A673 (cell line): ENCODE measurements at regions not wholly inside any gene's neighbourhood (a gene's known extent, or its start where the extent isn't known, plus 50 kb on each side); places are given as distances from the start of the nearest gene placed in this dataset.

Experiments
- BruUV-seq: library from RNA; stranded (reverse); fragments of 400-500 nt; replicated peaks from 2 replicates; lab custom pipeline; 2021; lab: Mats Ljungman, UMichigan
- CTCF ChIA-PET: fragments of 300-600 bp; sonication (Branson Sonifier 250); formaldehyde crosslinking; loops from one replicate; lab custom pipeline; 2022; ENCODE audit warnings: antibody characterized with exemption; lab: Charles Lee
- POLR2A ChIA-PET: fragments of 300-600 bp; sonication (Branson Sonifier 250); formaldehyde crosslinking; loops from one replicate; lab custom pipeline; 2022; ENCODE audit warnings: antibody characterized with exemption; ENCODE audit not compliant: low non-redundant PET; lab: Charles Lee
- DNase-seq: peaks from one replicate; pipeline ENCODE4 v3.0.0-alpha.2; 2015; ENCODE audit warnings: low spot score
- H3K27ac ChIP-seq: fragments of 200-600 bp; sonication (generic); 2 replicates; pipeline ENCODE4 v1.5.1; 2016; ENCODE audit warnings: mixed run types, low read depth, mild to moderate bottlenecking, mixed read lengths, antibody characterized with exemption, low read length; ENCODE audit not compliant: poor library complexity, severe bottlenecking
- H3K27me3 ChIP-seq: fragments of 200-600 bp; sonication (generic); replicated peaks from 2 replicates; pipeline ENCODE4 v1.6.1; 2017; ENCODE audit warnings: mixed run types, low read depth, mild to moderate bottlenecking, mixed read lengths, antibody characterized with exemption, low read length; ENCODE audit not compliant: insufficient read depth, poor library complexity
- H3K36me3 ChIP-seq: fragments of 200-600 bp; sonication (generic); 2 replicates; pipeline ENCODE4 v1.6.1; 2016; ENCODE audit warnings: mixed run types, mild to moderate bottlenecking, mixed read lengths, antibody characterized with exemption, low read length; ENCODE audit not compliant: insufficient read depth, poor library complexity, severe bottlenecking
- H3K4me1 ChIP-seq: fragments of 200-600 bp; sonication (generic); 2 replicates; pipeline ENCODE4 v1.6.1; 2017; ENCODE audit warnings: mixed run types, mild to moderate bottlenecking, mixed read lengths, antibody characterized with exemption, low read length; ENCODE audit not compliant: insufficient read depth, poor library complexity, severe bottlenecking
- H3K4me3 ChIP-seq: fragments of 200-600 bp; sonication (generic); 2 replicates; pipeline ENCODE4 v1.5.1; 2016; ENCODE audit warnings: low read depth, mixed run types, mild to moderate bottlenecking, mixed read lengths, low read length; ENCODE audit not compliant: poor library complexity, severe bottlenecking
- H3K9me3 ChIP-seq: fragments of 200-600 bp; sonication (generic); 2 replicates; pipeline ENCODE4 v1.6.1; 2016; ENCODE audit warnings: mixed run types, low read depth, mild to moderate bottlenecking, mixed read lengths, antibody characterized with exemption, low read length; ENCODE audit not compliant: poor library complexity, severe bottlenecking
- CTCF ChIP-seq: fragments of 300-800, 200-600 bp; sonication (generic); conservative IDR thresholded peaks from 2 replicates; pipeline ENCODE4 v1.5.1; 2017; ENCODE audit warnings: low read depth, mild to moderate bottlenecking, antibody characterized with exemption, low read length, moderate library complexity, mixed read lengths
- EZH2 ChIP-seq: fragments of 200-600 bp; sonication (generic); IDR thresholded peaks from 2 replicates; pipeline ENCODE4 v1.6.1; 2017; ENCODE audit warnings: borderline replicate concordance, low read depth, mild to moderate bottlenecking, mixed read lengths, antibody characterized with exemption, low read length; ENCODE audit not compliant: poor library complexity, severe bottlenecking
- intact Hi-C: fragments of 100-400 bp; cut with micrococcal nuclease; formaldehyde crosslinking; loops from one replicate; pipeline ENCODE4 v1.10.0; 2022; ENCODE audit not compliant: unreplicated experiment

DNA sequence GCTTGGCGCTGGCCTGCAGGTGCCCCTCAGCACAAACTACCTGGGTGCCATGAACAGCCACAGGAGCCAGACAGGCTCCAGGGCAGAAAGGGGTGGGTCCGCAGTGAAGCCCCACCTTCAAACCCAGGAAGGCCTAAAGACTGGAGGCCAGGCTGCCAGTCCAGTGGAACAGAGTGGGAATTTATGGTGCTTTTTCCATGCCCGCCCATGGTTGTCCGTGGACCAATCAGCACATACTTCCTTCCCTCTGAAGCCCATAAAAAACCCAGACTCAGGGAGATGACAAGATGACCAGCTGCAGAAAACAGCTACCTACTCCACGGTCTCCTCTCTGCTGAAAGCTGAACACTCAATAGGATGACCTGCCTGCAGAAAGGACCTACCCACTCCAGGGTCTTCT lies 275.4 kb upstream of the ADRA1B start:
- H3K27ac ChIP-seq, result no peak overlapping the region
- no peaks in the 10 kb centered on the region for H3K36me3 ChIP-seq
- no peak overlapping the region for H3K4me3 ChIP-seq
- DNase-seq, result no peak
- ChIA-PET CTCF (no interaction called here), POLR2A (no interaction called here)
- intact Hi-C loops, result no loop called here
- BruUV-seq, result no TSS peak
- H3K27me3 ChIP-seq, result no peaks in the 10 kb centered on the region
- TF ChIP-seq CTCF (no peak), EZH2 (no peak)
- H3K4me1 ChIP-seq, result no peaks in the 10 kb centered on the region
- no peaks in the 10 kb centered on the region for H3K9me3 ChIP-seq

GRCh38 chr5:159641371-159642039 lies 274.8 kb upstream of the ADRA1B start:
- intact Hi-C loops, result no loop called here
- H3K4me1 ChIP-seq, result no peaks in the 10 kb centered on the region
- H3K36me3 ChIP-seq, result no peaks in the 10 kb centered on the region
- H3K27ac ChIP-seq, result no peak overlapping the region
- no TSS peak for BruUV-seq
- H3K4me3 ChIP-seq, result no peak overlapping the region
- ChIA-PET POLR2A (no interaction called here), CTCF (no interaction called here)
- no peaks in the 10 kb centered on the region for H3K27me3 ChIP-seq
- no peak for TF ChIP-seq CTCF
- TF ChIP-seq EZH2, result no peak
- H3K9me3 ChIP-seq, result no peaks in the 10 kb centered on the region
- DNase-seq, result no peak

DNA sequence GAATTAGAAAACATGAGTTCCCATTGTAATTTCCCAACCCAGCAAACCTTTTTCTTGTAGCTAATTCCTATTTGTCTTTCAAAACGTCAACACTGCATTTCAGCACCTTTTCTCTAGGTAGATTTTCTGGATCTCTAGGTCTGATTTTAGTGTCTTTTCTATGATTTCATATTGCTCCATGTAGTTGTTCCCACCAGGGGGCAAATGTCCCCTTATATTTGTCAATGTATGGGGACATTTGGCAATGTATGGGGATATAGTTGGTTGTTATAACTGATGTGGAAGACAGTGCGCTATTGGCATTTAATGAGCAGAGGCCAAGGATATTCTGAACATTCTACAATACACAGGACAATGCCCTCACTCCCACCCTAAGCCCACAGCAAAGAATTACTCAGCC lies 273.9 kb upstream of the ADRA1B start:
- ChIA-PET POLR2A (no interaction called here), CTCF (no interaction called here)

More for the DNA sequence above, 273.9 kb upstream of the ADRA1B start:
- Histone ChIP-seq H3K9me3 (no peaks in the 10 kb centered on the region), H3K27ac (no peak overlapping the region), H3K4me1 (no peaks in the 10 kb centered on the region), H3K27me3 (no peaks in the 10 kb centered on the region), H3K4me3 (no peak overlapping the region), H3K36me3 (no peaks in the 10 kb centered on the region)
- no peak for DNase-seq
- intact Hi-C loops, result no loop called here
- BruUV-seq, result no TSS peak
- no peak for TF ChIP-seq EZH2
- TF ChIP-seq CTCF, result no peak
